Activated naive CD8-positive, alpha-beta T cell treated with anti-CD3 and anti-CD28 coated beads for 36 hours (primary cell): ENCODE measurements at regions not wholly inside any gene's neighbourhood (a gene's known extent, or its start where the extent isn't known, plus 50 kb on each side); places are given as distances from the start of the nearest gene placed in this dataset.
A peak's percentile ranks its signal among the peaks of the same experiment; 100 is the strongest.
"Not testable (repeated sequence)": the region's sequence is repeated elsewhere in the genome, so short reads cannot be mapped to it uniquely, and the experiment has no call there.

Source experiments
- DNase-seq: peaks from one replicate; pipeline ENCODE4 v3.0.0; 2021
- H3K27ac Mint-ChIP-seq: one replicate; pipeline ENCODE4 v1.8.0; 2022; ENCODE audit warnings: mild to moderate bottlenecking, moderate library complexity, mixed read lengths
- H3K27me3 Mint-ChIP-seq: one replicate; pipeline ENCODE4 v1.8.0; 2022; ENCODE audit warnings: mild to moderate bottlenecking, mixed read lengths
- H3K36me3 Mint-ChIP-seq: one replicate; pipeline ENCODE4 v1.8.0; 2021; ENCODE audit warnings: mild to moderate bottlenecking, mixed read lengths
- H3K4me1 Mint-ChIP-seq: one replicate; pipeline ENCODE4 v1.8.0; 2021; ENCODE audit warnings: mixed read lengths
- H3K4me3 Mint-ChIP-seq: one replicate; pipeline ENCODE4 v1.8.0; 2022; ENCODE audit warnings: mild to moderate bottlenecking, moderate library complexity, mixed read lengths
- H3K9me3 Mint-ChIP-seq: one replicate; pipeline ENCODE4 v1.8.0; 2022; ENCODE audit warnings: mixed read lengths

- H3K4me1 Mint-ChIP-seq = peaks cover 8% of the 10 kb centered on the region
- H3K27me3 Mint-ChIP-seq = no peaks in the 10 kb centered on the region
- no peak for DNase-seq
- no peaks in the 10 kb centered on the region for H3K36me3 Mint-ChIP-seq
- H3K4me3 Mint-ChIP-seq = no peak overlapping the region
- H3K27ac Mint-ChIP-seq = no peak overlapping the region
- no peaks in the 10 kb centered on the region for H3K9me3 Mint-ChIP-seq
These were observed 56.5 kb downstream of the KCTD12 start for GRCh38 chr13:76829572-76830327.

- H3K4me1 Mint-ChIP-seq = peaks cover 8% of the 10 kb centered on the region
- H3K4me3 Mint-ChIP-seq = no peak overlapping the region
- no peaks in the 10 kb centered on the region for H3K36me3 Mint-ChIP-seq
- no peaks in the 10 kb centered on the region for H3K27me3 Mint-ChIP-seq
- peak overlapping the region; percentile 21 for H3K27ac Mint-ChIP-seq
- H3K9me3 Mint-ChIP-seq = no peaks in the 10 kb centered on the region
- DNase-seq = no peak
These were observed 57.9 kb downstream of the KCTD12 start for GRCh38 chr13:76828316-76828741.

- no peak for DNase-seq
- no peaks in the 10 kb centered on the region for H3K9me3 Mint-ChIP-seq
- H3K4me1 Mint-ChIP-seq = peaks cover 8% of the 10 kb centered on the region
- H3K27me3 Mint-ChIP-seq = no peaks in the 10 kb centered on the region
- no peaks in the 10 kb centered on the region for H3K36me3 Mint-ChIP-seq
- no peak overlapping the region for H3K4me3 Mint-ChIP-seq
- no peak overlapping the region for H3K27ac Mint-ChIP-seq
These were observed 59.7 kb downstream of the KCTD12 start for GRCh38 chr13:76826527-76826926.

- Mint-ChIP-seq H3K9me3 (no peaks in the 10 kb centered on the region), H3K4me1 (peaks cover 8% of the 10 kb centered on the region), H3K27me3 (no peaks in the 10 kb centered on the region), H3K27ac (no peak overlapping the region), H3K36me3 (no peaks in the 10 kb centered on the region), H3K4me3 (no peak overlapping the region)
- no peak for DNase-seq
These were observed 60.8 kb downstream of the KCTD12 start for GRCh38 chr13:76825430-76825829.

- no peak for DNase-seq
- Mint-ChIP-seq H3K27ac (no peak overlapping the region), H3K4me3 (no peak overlapping the region), H3K27me3 (no peaks in the 10 kb centered on the region), H3K36me3 (no peaks in the 10 kb centered on the region), H3K4me1 (peaks cover 6% of the 10 kb centered on the region), H3K9me3 (no peaks in the 10 kb centered on the region)
These were observed 62.2 kb downstream of the KCTD12 start for GRCh38 chr13:76823969-76824368.

- DNase-seq = no peak
- H3K36me3 Mint-ChIP-seq = no peaks in the 10 kb centered on the region
- H3K4me3 Mint-ChIP-seq = no peak overlapping the region
- no peaks in the 10 kb centered on the region for H3K27me3 Mint-ChIP-seq
- H3K9me3 Mint-ChIP-seq = no peaks in the 10 kb centered on the region
- H3K4me1 Mint-ChIP-seq = no peaks in the 10 kb centered on the region
- no peak overlapping the region for H3K27ac Mint-ChIP-seq
These were observed 63.4 kb downstream of the KCTD12 start for GRCh38 chr13:76822698-76823267.

- not testable (repeated sequence) for H3K9me3 Mint-ChIP-seq, H3K27me3 Mint-ChIP-seq, H3K4me1 Mint-ChIP-seq, H3K36me3 Mint-ChIP-seq, DNase-seq, H3K27ac Mint-ChIP-seq, H3K4me3 Mint-ChIP-seq
These were observed 65.0 kb downstream of the KCTD12 start for GRCh38 chr13:76821222-76821621.

- no peaks in the 10 kb centered on the region for H3K9me3 Mint-ChIP-seq
These were observed 65.4 kb downstream of the KCTD12 start for GRCh38 chr13:76820759-76821158.

GRCh38 chr13:76816394-76816793 is 69.8 kb downstream of the KCTD12 start:
- H3K27ac Mint-ChIP-seq = no peak overlapping the region
- peaks cover 11% of the 10 kb centered on the region for H3K27me3 Mint-ChIP-seq
- no peak overlapping the region for H3K4me3 Mint-ChIP-seq
- H3K36me3 Mint-ChIP-seq = no peaks in the 10 kb centered on the region
- H3K9me3 Mint-ChIP-seq = no peaks in the 10 kb centered on the region
- no peaks in the 10 kb centered on the region for H3K4me1 Mint-ChIP-seq
- DNase-seq = no peak

More at GRCh38 chr13:76820759-76821158, 65.4 kb downstream of the KCTD12 start:
- Mint-ChIP-seq H3K4me1 (no peaks in the 10 kb centered on the region), H3K4me3 (no peak overlapping the region), H3K27me3 (peaks cover 4% of the 10 kb centered on the region), H3K27ac (no peak overlapping the region), H3K36me3 (no peaks in the 10 kb centered on the region)
- DNase-seq = no peak

GRCh38 chr13:76815344-76815743 is 70.9 kb downstream of the KCTD12 start:
- no peak overlapping the region for H3K27ac Mint-ChIP-seq
- DNase-seq = no peak
- H3K36me3 Mint-ChIP-seq = no peaks in the 10 kb centered on the region
- H3K4me3 Mint-ChIP-seq = no peak overlapping the region
- H3K4me1 Mint-ChIP-seq = no peaks in the 10 kb centered on the region
- no peaks in the 10 kb centered on the region for H3K9me3 Mint-ChIP-seq
- H3K27me3 Mint-ChIP-seq = peaks cover 11% of the 10 kb centered on the region

GRCh38 chr13:76813891-76814290 is 72.3 kb downstream of the KCTD12 start:
- Mint-ChIP-seq H3K4me3 (no peak overlapping the region), H3K27ac (no peak overlapping the region), H3K36me3 (no peaks in the 10 kb centered on the region), H3K4me1 (no peaks in the 10 kb centered on the region), H3K9me3 (no peaks in the 10 kb centered on the region), H3K27me3 (peaks cover 11% of the 10 kb centered on the region)
- no peak for DNase-seq

GRCh38 chr13:76813000-76813691 is 73.1 kb downstream of the KCTD12 start:
- peaks cover 1% of the 10 kb centered on the region for H3K9me3 Mint-ChIP-seq
- H3K4me3 Mint-ChIP-seq = no peak overlapping the region
- no peaks in the 10 kb centered on the region for H3K36me3 Mint-ChIP-seq
- H3K27me3 Mint-ChIP-seq = peaks cover 11% of the 10 kb centered on the region
- H3K27ac Mint-ChIP-seq = no peak overlapping the region
- no peak for DNase-seq
- no peaks in the 10 kb centered on the region for H3K4me1 Mint-ChIP-seq

- no peak overlapping the region for H3K4me3 Mint-ChIP-seq
- peaks cover 11% of the 10 kb centered on the region for H3K27me3 Mint-ChIP-seq
- H3K27ac Mint-ChIP-seq = no peak overlapping the region
- peaks cover 3% of the 10 kb centered on the region for H3K9me3 Mint-ChIP-seq
- H3K36me3 Mint-ChIP-seq = no peaks in the 10 kb centered on the region
- no peaks in the 10 kb centered on the region for H3K4me1 Mint-ChIP-seq
- no peak for DNase-seq
These were observed 73.9 kb downstream of the KCTD12 start for GRCh38 chr13:76812206-76812897.

- H3K27ac Mint-ChIP-seq = no peak overlapping the region
These were observed 76.8 kb downstream of the KCTD12 start for GRCh38 chr13:76809389-76809788.

GRCh38 chr13:76808927-76809326 is 77.3 kb downstream of the KCTD12 start:
- H3K4me1 Mint-ChIP-seq = no peaks in the 10 kb centered on the region
- H3K36me3 Mint-ChIP-seq = no peaks in the 10 kb centered on the region
- no peak overlapping the region for H3K27ac Mint-ChIP-seq
- DNase-seq = no peak
- H3K4me3 Mint-ChIP-seq = no peak overlapping the region
- peaks cover 3% of the 10 kb centered on the region for H3K9me3 Mint-ChIP-seq
- H3K27me3 Mint-ChIP-seq = peaks cover 3% of the 10 kb centered on the region

More at GRCh38 chr13:76809389-76809788, 76.8 kb downstream of the KCTD12 start:
- peaks cover 3% of the 10 kb centered on the region for H3K27me3 Mint-ChIP-seq
- peaks cover 3% of the 10 kb centered on the region for H3K9me3 Mint-ChIP-seq
- no peak overlapping the region for H3K4me3 Mint-ChIP-seq
- H3K4me1 Mint-ChIP-seq = no peaks in the 10 kb centered on the region
- no peaks in the 10 kb centered on the region for H3K36me3 Mint-ChIP-seq
- no peak for DNase-seq
